ENCODE measurements at regions not wholly inside any gene's neighbourhood (a gene's known extent, or its start where the extent isn't known, plus 50 kb on each side); places are given as distances from the start of the nearest gene placed in this dataset.

DNA sequence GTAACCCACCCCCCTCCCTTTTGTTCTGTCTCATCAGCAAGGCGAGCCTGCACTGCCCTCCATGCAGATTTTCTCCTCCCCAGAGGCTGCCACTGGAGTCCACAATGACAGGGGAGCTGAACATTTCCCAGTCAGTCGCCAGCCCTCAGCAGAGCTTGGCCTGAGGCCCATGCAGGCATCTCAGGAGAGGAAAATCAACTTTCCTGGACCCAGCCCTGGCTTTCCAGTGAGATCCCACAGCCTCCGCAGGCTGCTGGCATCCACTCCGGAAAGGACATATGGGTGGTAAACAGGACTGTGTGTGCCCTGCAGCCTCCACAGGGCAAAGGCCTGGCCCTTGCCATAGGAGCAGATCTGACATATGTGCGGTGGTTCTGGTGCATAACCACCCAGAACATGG, 253.8 kb downstream of the TNS1 start:
- peaks cover 1% of the 10 kb centered on the region for H3K27me3 Mint-ChIP-seq
- peaks cover 6% of the 10 kb centered on the region for H3K4me1 Mint-ChIP-seq
- no peaks in the 10 kb centered on the region for H3K9me3 ChIP-seq (ENCODE audit: control insufficient read depth, low read length, poor library complexity, severe bottlenecking)
- H3K27ac Mint-ChIP-seq: no peak overlapping the region
- DNase-seq: no peak
- ATAC-seq: no peak
- H3K4me3 Mint-ChIP-seq: no peak overlapping the region
- H3K36me3 Mint-ChIP-seq (ENCODE audit: low read depth): peaks cover 7% of the 10 kb centered on the region

DNA sequence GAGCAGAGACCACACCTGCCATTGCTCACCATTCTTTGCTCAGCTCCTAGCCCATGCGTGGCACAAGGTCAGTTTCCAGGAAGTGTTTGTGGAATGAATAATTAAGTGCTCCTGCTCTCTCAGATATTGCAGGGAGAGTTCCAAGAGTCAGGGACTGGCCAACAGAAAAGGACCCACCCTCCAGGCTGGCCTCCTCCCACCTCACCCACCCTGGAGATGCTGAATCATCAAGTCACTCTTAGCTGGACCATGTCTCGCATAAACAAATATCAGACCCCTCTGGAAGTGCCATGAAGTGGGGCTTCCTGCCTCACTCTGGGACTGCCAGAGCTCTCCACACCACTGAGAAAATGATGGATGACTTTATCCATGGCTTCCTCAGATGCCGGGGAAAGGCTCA, 256.0 kb downstream of the TNS1 start:
- no peak overlapping the region for H3K4me3 Mint-ChIP-seq
- H3K27ac Mint-ChIP-seq: no peak overlapping the region
- H3K27me3 Mint-ChIP-seq: no peaks in the 10 kb centered on the region
- peaks cover 2% of the 10 kb centered on the region for H3K36me3 Mint-ChIP-seq (ENCODE audit: low read depth)
- peaks cover 2% of the 10 kb centered on the region for H3K4me1 Mint-ChIP-seq
- no peaks in the 10 kb centered on the region for H3K9me3 ChIP-seq (ENCODE audit: control insufficient read depth, low read length, poor library complexity, severe bottlenecking)
- DNase-seq: no peak
- ATAC-seq: no peak

DNA sequence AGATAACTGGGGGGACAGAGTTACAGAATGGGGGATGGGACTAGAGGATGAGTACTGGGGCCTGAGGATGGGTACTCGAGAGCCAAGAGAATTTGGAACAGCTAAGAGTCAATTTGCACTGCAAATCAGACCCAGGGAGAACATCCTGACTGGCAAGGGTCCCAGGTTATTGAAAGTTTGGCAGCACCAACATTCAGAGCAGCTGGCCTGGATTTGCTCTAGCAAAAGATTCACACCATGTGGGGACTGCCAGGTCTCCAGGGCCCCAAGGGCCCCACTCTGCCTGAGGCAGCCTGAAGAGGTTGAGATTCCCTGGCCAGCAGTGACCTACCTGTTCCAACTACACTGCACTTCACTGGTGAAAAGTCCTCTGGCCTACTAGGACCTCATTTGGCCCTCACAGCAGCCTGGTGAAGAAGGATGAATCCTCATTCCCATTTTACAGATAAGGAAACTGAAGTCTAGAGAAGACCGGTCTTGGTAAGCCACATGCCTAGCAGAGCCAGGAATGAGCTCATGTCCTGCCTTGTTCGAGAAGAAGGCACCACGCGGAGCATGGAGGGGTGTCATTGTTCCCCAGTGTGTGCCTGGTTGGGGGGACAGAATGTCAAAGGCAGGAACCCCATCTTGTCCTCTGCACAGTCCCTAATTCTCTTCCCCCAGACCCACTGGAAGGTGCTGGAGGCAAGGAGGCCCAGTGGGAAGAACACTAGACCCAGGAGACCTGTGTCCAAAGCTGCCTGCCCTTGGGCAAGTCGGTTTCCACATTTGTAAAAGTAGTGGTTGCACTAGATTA, 258.6 kb downstream of the TNS1 start:
- ATAC-seq (no peak), DNase-seq (no peak)
- no peak overlapping the region for H3K4me3 Mint-ChIP-seq
- H3K27ac Mint-ChIP-seq: no peak overlapping the region
- H3K4me1 Mint-ChIP-seq: peaks cover 2% of the 10 kb centered on the region
- H3K9me3 ChIP-seq (ENCODE audit: control insufficient read depth, low read length, poor library complexity, severe bottlenecking): no peaks in the 10 kb centered on the region
- H3K36me3 Mint-ChIP-seq (ENCODE audit: low read depth): no peaks in the 10 kb centered on the region
- peaks cover 7% of the 10 kb centered on the region for H3K27me3 Mint-ChIP-seq

DNA sequence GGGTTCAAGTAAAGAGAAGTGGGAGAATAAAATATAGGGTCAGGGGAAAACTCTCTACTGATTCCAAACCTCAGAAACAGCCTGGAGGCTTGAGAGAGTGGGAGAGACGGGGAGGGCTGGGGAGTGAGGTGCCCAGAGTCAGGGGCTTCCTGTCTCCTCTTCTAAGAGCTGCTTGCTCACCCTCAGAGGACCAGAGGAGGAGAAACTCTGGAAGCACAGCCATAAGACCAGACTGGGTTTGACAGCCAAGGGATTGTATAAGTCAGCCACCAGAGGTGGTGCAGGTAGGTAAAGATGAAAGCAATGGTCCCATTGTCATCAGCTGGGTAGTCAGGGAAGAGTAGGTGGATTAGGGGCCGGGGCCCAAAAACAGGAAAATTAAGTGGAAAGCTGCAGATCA, 259.4 kb downstream of the TNS1 start:
- peaks cover 2% of the 10 kb centered on the region for H3K4me1 Mint-ChIP-seq
- H3K4me3 Mint-ChIP-seq: no peak overlapping the region
- H3K9me3 ChIP-seq (ENCODE audit: control insufficient read depth, low read length, poor library complexity, severe bottlenecking): no peaks in the 10 kb centered on the region
- no peak for DNase-seq
- ATAC-seq: no peak
- H3K27ac Mint-ChIP-seq: no peak overlapping the region
- H3K27me3 Mint-ChIP-seq: peaks cover 7% of the 10 kb centered on the region
- no peaks in the 10 kb centered on the region for H3K36me3 Mint-ChIP-seq (ENCODE audit: low read depth)

DNA sequence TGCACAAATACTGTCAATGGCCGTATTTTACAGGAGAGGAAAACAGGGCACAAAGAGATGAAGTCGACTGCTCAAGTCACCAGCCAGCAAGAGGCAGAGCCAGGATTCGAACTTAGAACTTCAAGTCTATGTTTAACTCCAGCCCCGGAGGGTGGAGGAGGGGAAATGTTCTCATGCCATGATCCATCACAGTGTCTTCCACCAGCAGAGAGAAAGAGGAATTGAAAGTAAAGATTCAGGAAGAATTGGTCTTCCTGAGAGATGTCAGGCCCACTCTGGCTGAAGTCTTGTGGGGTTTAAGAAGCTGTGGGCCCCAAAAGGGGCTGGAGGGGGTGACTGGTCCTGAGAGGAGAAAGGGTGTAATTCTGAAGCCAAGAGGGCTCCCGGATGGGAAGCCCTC, 260.0 kb downstream of the TNS1 start:
- ATAC-seq (no peak), DNase-seq (no peak)
- peaks cover 7% of the 10 kb centered on the region for H3K27me3 Mint-ChIP-seq
- H3K27ac Mint-ChIP-seq: no peak overlapping the region
- no peak overlapping the region for H3K4me3 Mint-ChIP-seq
- peaks cover 2% of the 10 kb centered on the region for H3K4me1 Mint-ChIP-seq
- no peaks in the 10 kb centered on the region for H3K9me3 ChIP-seq (ENCODE audit: control insufficient read depth, low read length, poor library complexity, severe bottlenecking)
- peaks cover 3% of the 10 kb centered on the region for H3K36me3 Mint-ChIP-seq (ENCODE audit: low read depth)

DNA sequence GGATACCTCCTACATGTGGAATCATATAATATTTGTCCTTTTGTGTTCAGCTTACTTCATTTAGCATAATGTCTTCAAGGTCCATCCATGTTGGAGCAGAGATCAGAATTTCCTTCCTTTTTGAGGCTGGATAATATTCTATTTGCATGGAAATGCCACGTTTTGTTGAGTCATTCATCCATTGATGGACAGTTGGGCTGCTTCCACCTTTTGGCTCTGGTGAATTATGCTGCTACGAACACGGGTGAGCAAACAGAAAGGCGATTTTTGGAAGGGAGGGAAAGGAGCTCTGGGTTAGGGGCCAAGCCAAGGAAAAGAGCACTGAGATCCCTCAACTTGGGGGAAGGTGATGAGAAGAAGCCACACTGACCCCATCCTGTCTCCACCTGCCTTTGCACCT, 260.5 kb downstream of the TNS1 start:
- peaks cover 2% of the 10 kb centered on the region for H3K4me1 Mint-ChIP-seq
- H3K27ac Mint-ChIP-seq: no peak overlapping the region
- peaks cover 6% of the 10 kb centered on the region for H3K36me3 Mint-ChIP-seq (ENCODE audit: low read depth)
- peaks cover 7% of the 10 kb centered on the region for H3K27me3 Mint-ChIP-seq
- ATAC-seq (no peak), DNase-seq (no peak)
- no peaks in the 10 kb centered on the region for H3K9me3 ChIP-seq (ENCODE audit: control insufficient read depth, low read length, poor library complexity, severe bottlenecking)
- no peak overlapping the region for H3K4me3 Mint-ChIP-seq

DNA sequence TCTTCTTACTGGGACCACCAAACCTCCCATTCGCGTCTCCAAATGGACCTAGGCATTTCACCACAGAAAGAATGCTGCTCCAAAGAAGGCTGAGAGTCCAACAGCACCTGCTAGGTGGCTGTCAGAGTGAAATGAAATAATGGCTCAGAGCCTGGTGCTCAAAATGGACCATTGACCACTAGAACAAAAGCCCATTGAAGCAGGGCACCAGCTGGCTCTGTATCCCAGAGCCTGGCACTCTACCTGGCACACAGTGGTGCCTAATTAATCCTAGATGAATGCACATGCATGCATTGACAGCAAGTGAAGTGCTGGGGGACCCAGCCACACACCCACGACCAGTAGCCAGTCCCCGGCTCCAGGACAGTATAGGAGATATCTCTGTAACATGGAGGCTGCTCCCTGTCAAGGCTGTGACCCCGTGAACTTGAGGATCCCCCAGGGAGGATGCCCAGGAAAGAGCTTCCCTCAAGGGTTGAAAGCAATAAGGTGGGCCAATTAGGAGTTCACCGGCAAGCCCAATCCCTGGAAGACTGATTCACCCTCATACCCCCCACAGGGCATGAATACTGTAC, 261.3 kb downstream of the TNS1 start:
- Mint-ChIP-seq H3K4me3 (no peak overlapping the region), H3K27me3 (peaks cover 7% of the 10 kb centered on the region), H3K4me1 (peaks cover 2% of the 10 kb centered on the region), H3K27ac (no peak overlapping the region), H3K36me3 (ENCODE audit: low read depth) (peaks cover 6% of the 10 kb centered on the region)
- H3K9me3 ChIP-seq (ENCODE audit: control insufficient read depth, low read length, poor library complexity, severe bottlenecking): no peaks in the 10 kb centered on the region
- DNase-seq: no peak
- ATAC-seq: no peak

DNA sequence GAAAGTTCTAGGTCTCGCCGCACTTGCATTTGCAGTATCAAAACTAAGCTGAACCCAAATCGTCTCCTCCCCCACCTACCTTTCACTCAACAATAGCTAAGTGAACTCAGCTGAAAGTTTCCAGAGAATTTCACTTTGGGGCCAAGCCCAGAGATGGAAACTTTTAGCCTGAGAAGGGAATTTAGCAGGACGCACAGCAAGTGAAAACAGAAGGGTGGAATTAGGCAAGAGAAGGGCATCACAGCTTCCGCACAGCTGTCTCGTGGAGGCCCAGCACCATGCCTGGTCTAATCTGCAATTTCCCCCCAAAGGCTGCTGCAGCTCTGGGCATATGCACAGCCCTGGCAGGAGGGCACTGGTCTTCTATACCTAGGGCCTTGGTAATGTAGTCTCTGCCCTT, 262.0 kb downstream of the TNS1 start:
- Mint-ChIP-seq H3K27ac (no peak overlapping the region), H3K4me3 (no peak overlapping the region), H3K27me3 (peaks cover 7% of the 10 kb centered on the region), H3K36me3 (ENCODE audit: low read depth) (peaks cover 6% of the 10 kb centered on the region), H3K4me1 (peaks cover 2% of the 10 kb centered on the region)
- ATAC-seq: no peak
- DNase-seq: no peak
- no peaks in the 10 kb centered on the region for H3K9me3 ChIP-seq (ENCODE audit: control insufficient read depth, low read length, poor library complexity, severe bottlenecking)

DNA sequence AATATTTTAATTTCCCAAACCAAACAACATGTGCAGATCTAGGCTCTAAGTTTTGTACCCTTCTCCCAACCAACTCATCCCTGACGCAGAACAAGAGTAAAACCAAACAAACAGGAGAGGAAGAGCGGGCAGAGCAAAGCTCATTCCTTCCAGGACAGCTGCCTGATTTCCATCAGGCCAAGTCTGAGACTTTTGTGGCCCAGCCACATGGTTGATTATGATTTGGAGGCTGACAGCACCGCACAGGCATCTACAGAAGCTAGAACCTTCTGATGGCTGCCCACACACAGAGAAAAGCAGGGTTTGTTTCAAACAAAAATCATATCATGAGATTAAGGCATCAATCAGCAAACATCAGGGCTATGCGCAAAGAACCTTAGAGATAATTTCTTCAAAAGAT, 262.6 kb downstream of the TNS1 start:
- peaks cover 3% of the 10 kb centered on the region for H3K4me1 Mint-ChIP-seq
- H3K36me3 Mint-ChIP-seq (ENCODE audit: low read depth): peaks cover 6% of the 10 kb centered on the region
- H3K9me3 ChIP-seq (ENCODE audit: control insufficient read depth, low read length, poor library complexity, severe bottlenecking): no peaks in the 10 kb centered on the region
- no peak for ATAC-seq
- peaks cover 7% of the 10 kb centered on the region for H3K27me3 Mint-ChIP-seq
- no peak overlapping the region for H3K4me3 Mint-ChIP-seq
- no peak overlapping the region for H3K27ac Mint-ChIP-seq
- no peak for DNase-seq

DNA sequence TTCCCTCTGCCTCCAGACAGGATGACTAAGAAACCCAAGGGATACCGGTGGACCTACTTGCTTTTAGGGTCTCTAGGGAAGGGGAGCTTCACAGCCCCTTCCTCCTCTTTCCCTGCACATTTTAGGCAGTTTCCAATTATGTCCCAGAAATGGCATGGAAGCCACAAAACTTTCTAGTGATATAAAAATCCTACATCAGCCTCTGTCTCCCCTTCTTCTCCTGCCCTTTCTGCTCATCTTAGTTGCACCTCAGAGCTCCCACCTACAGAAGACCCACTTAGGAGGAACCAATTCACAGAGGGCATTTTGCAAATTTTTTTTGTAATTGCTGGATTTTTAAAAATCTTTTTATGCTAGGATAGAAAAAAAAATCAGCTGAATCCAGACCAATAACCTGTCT, 263.1 kb downstream of the TNS1 start:
- Mint-ChIP-seq H3K36me3 (ENCODE audit: low read depth) (peaks cover 6% of the 10 kb centered on the region), H3K4me3 (no peak overlapping the region), H3K27me3 (peaks cover 7% of the 10 kb centered on the region), H3K27ac (no peak overlapping the region), H3K4me1 (peaks cover 4% of the 10 kb centered on the region)
- no peaks in the 10 kb centered on the region for H3K9me3 ChIP-seq (ENCODE audit: control insufficient read depth, low read length, poor library complexity, severe bottlenecking)
- ATAC-seq (no peak), DNase-seq (no peak)

DNA sequence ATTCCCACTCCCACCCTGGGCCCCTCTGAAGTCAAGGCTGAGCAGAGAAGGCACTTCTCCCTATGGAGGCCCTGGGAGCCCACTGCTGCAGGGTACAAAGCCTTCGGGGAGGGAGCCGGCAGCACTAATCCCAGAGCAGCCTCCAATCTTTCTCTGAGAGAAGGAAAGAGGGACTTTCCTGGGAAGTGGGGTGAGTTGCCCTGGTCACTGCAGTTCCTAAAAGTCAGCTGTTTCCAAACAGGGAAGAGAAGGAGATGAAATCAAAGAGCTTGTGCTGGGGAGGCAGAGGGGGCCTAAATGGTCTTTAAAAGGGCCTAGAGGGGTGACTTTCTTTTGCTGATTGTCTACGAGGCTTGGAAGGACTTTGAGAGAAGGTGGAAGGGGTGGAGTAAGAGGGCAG, 264.7 kb downstream of the TNS1 start:
- peaks cover 9% of the 10 kb centered on the region for H3K4me1 Mint-ChIP-seq
- no peaks in the 10 kb centered on the region for H3K9me3 ChIP-seq (ENCODE audit: control insufficient read depth, low read length, poor library complexity, severe bottlenecking)
- H3K27ac Mint-ChIP-seq: no peak overlapping the region
- ATAC-seq (no peak), DNase-seq (no peak)
- H3K27me3 Mint-ChIP-seq: peaks cover 17% of the 10 kb centered on the region
- peaks cover 9% of the 10 kb centered on the region for H3K36me3 Mint-ChIP-seq (ENCODE audit: low read depth)
- no peak overlapping the region for H3K4me3 Mint-ChIP-seq

DNA sequence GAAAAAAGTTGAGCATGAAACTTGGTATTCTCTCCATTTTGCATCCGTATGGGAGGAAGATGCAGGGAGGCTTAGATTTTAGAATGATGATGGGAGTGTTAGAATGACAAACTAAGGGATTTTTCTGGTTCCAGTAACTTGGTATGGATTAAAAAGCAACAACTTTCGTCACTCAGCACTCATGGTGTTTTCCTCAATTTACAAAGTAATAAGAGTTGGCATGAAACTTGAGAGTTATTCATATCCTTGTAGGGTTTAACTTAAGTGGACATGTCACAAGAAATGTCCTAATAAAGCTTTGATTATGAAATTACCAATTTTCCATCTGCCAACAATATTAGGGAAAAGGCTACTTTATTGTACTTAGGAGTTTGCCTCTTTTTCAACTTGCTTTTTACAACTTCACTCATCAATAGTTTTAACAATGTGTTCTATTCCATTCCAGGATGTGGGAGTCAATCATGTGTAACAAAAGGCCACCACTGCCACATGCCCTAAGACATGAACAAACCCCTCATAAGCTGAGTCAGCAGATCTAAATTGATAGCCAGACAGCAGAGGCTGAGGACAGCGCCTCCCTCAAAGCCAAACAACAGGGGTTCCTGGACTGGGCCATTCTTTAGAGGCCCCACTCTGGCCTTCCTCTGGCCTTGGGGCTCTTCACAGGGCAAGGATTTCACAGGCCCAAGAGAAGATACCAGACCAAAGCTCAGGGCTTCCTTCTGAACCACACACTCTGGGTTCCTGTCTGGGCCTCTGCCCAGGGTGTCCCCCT, 265.8 kb downstream of the TNS1 start:
- H3K27me3 Mint-ChIP-seq: peaks cover 19% of the 10 kb centered on the region
- no peaks in the 10 kb centered on the region for H3K9me3 ChIP-seq (ENCODE audit: control insufficient read depth, low read length, poor library complexity, severe bottlenecking)
- no peak overlapping the region for H3K27ac Mint-ChIP-seq
- H3K4me3 Mint-ChIP-seq: no peak overlapping the region
- H3K4me1 Mint-ChIP-seq: peaks cover 9% of the 10 kb centered on the region
- peaks cover 9% of the 10 kb centered on the region for H3K36me3 Mint-ChIP-seq (ENCODE audit: low read depth)
- no peak for DNase-seq
- ATAC-seq: no peak

DNA sequence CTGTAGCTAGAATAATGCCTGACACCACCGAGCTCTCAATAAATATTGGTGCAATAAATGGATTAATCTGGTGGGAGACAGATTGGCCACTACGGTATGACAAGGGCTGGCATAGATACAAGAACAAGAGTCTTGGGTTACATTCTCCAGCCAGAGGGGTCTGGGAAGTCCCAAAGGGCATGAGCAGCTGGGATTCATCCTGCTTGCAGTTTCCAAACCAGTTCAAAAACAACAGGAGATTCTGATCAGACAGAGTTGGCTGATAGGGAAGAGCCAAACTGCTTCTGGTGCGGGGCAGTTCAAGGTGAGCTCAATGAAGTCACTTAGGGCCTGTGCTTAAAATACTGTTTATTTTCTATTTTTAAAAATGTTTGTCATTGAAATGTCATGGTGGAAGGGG, 266.9 kb downstream of the TNS1 start:
- DNase-seq: no peak
- no peak overlapping the region for H3K4me3 Mint-ChIP-seq
- H3K4me1 Mint-ChIP-seq: peaks cover 9% of the 10 kb centered on the region
- no peak for ATAC-seq
- H3K27ac Mint-ChIP-seq: no peak overlapping the region
- peaks cover 19% of the 10 kb centered on the region for H3K27me3 Mint-ChIP-seq
- peaks cover 9% of the 10 kb centered on the region for H3K36me3 Mint-ChIP-seq (ENCODE audit: low read depth)
- H3K9me3 ChIP-seq (ENCODE audit: control insufficient read depth, low read length, poor library complexity, severe bottlenecking): no peaks in the 10 kb centered on the region
